Activated naive CD4-positive, alpha-beta T cell treated with anti-CD3 and anti-CD28 coated beads for 36 hours (primary cell): ENCODE measurements at regions not wholly inside any gene's neighbourhood (a gene's known extent, or its start where the extent isn't known, plus 50 kb on each side); places are given as distances from the start of the nearest gene placed in this dataset.

ENCODE experiments used
- CTCF ChIA-PET: fragments of 350-600 bp; sonication (Branson Sonifier 250); formaldehyde crosslinking; loops from one replicate; lab custom pipeline; 2021; ENCODE audit warnings: antibody characterized with exemption; lab: Charles Lee
- DNase-seq: peaks from one replicate; pipeline ENCODE4 v3.0.0-alpha.2; 2020
- H3K27ac Mint-ChIP-seq: one replicate; pipeline ENCODE4 v1.8.0; 2021; ENCODE audit warnings: mild to moderate bottlenecking, mixed read lengths
- H3K27me3 Mint-ChIP-seq: one replicate; pipeline ENCODE4 v1.8.0; 2021; ENCODE audit warnings: low read depth, mixed read lengths
- H3K36me3 Mint-ChIP-seq: one replicate; pipeline ENCODE4 v1.8.0; 2021; ENCODE audit warnings: low read depth, mixed read lengths
- H3K4me1 Mint-ChIP-seq: one replicate; pipeline ENCODE4 v1.8.0; 2021; ENCODE audit warnings: low read depth, mixed read lengths
- H3K4me3 Mint-ChIP-seq: one replicate; pipeline ENCODE4 v1.8.0; 2021; ENCODE audit warnings: mild to moderate bottlenecking, moderate library complexity, mixed read lengths
- H3K9me3 Mint-ChIP-seq: one replicate; pipeline ENCODE4 v1.8.0; 2021; ENCODE audit warnings: mixed read lengths
- intact Hi-C: fragments of 100-400 bp; cut with micrococcal nuclease; formaldehyde crosslinking; loops from one replicate; pipeline ENCODE4 v1.15.1; 2023

- Mint-ChIP-seq H3K27ac (no peak overlapping the region), H3K27me3 (peaks cover 6% of the 10 kb centered on the region), H3K9me3 (no peaks in the 10 kb centered on the region), H3K4me1 (peaks cover 6% of the 10 kb centered on the region), H3K36me3 (no peaks in the 10 kb centered on the region), H3K4me3 (no peak overlapping the region)
- CTCF ChIA-PET: interaction anchor here (0.6 to 1.6 kb wide), 3 partner anchors 16 to 313 kb away, joined by 3 to 7 read pairs (median 7); no protein-coding TSS in a partner anchor
- intact Hi-C loops: loop anchor here (5.0 kb wide), 1 partner anchor 129 kb away; no protein-coding TSS in a partner anchor
- DNase-seq: no peak
These were observed 134.2 kb upstream of the CIBAR2 start for GRCh38 chr16:85246473-85246872.

GRCh38 chr16:85246973-85247372, 134.7 kb upstream of the CIBAR2 start:
- Mint-ChIP-seq H3K27me3 (peaks cover 6% of the 10 kb centered on the region), H3K27ac (no peak overlapping the region), H3K9me3 (no peaks in the 10 kb centered on the region), H3K4me1 (peaks cover 6% of the 10 kb centered on the region), H3K36me3 (no peaks in the 10 kb centered on the region), H3K4me3 (no peak overlapping the region)
- intact Hi-C loops: loop anchor here (5.0 kb wide), 1 partner anchor 130 kb away; no protein-coding TSS in a partner anchor
- no peak for DNase-seq
- CTCF ChIA-PET: interaction anchor here (0.6 kb wide), 1 partner anchor 168 kb away, joined by 3 read pairs; no protein-coding TSS in a partner anchor

GRCh38 chr16:85248342-85248741, 136.1 kb upstream of the CIBAR2 start:
- peaks cover 6% of the 10 kb centered on the region for H3K27me3 Mint-ChIP-seq
- CTCF ChIA-PET: no interaction called here
- intact Hi-C loops: loop anchor here (5.0 kb wide), 1 partner anchor 131 kb away; no protein-coding TSS in a partner anchor
- no peak overlapping the region for H3K27ac Mint-ChIP-seq
- H3K4me3 Mint-ChIP-seq: no peak overlapping the region
- H3K9me3 Mint-ChIP-seq: no peaks in the 10 kb centered on the region
- H3K36me3 Mint-ChIP-seq: no peaks in the 10 kb centered on the region
- H3K4me1 Mint-ChIP-seq: peaks cover 6% of the 10 kb centered on the region
- DNase-seq: no peak

GRCh38 chr16:85248857-85249256, 136.6 kb upstream of the CIBAR2 start:
- CTCF ChIA-PET: no interaction called here
- H3K27me3 Mint-ChIP-seq: peaks cover 5% of the 10 kb centered on the region
- peaks cover 6% of the 10 kb centered on the region for H3K4me1 Mint-ChIP-seq
- H3K27ac Mint-ChIP-seq: no peak overlapping the region
- no peaks in the 10 kb centered on the region for H3K36me3 Mint-ChIP-seq
- no peak for DNase-seq
- H3K4me3 Mint-ChIP-seq: no peak overlapping the region
- intact Hi-C loops: loop anchor here (5.0 kb wide), 1 partner anchor 132 kb away; no protein-coding TSS in a partner anchor
- no peaks in the 10 kb centered on the region for H3K9me3 Mint-ChIP-seq

GRCh38 chr16:85249418-85250146, 137.3 kb upstream of the CIBAR2 start:
- Mint-ChIP-seq H3K36me3 (no peaks in the 10 kb centered on the region), H3K27ac (no peak overlapping the region), H3K4me1 (peaks cover 6% of the 10 kb centered on the region), H3K4me3 (no peak overlapping the region), H3K9me3 (no peaks in the 10 kb centered on the region), H3K27me3 (peaks cover 5% of the 10 kb centered on the region)
- no peak for DNase-seq
- intact Hi-C loops: loop anchor here (5.0 kb wide), 1 partner anchor 132 kb away; no protein-coding TSS in a partner anchor
- CTCF ChIA-PET: no interaction called here

GRCh38 chr16:85250147-85250463, 137.8 kb upstream of the CIBAR2 start:
- Mint-ChIP-seq H3K27me3 (peaks cover 5% of the 10 kb centered on the region), H3K4me3 (no peak overlapping the region), H3K4me1 (peaks cover 6% of the 10 kb centered on the region), H3K36me3 (no peaks in the 10 kb centered on the region), H3K9me3 (no peaks in the 10 kb centered on the region), H3K27ac (no peak overlapping the region)
- no peak for DNase-seq
- intact Hi-C loops: no loop called here
- CTCF ChIA-PET: no interaction called here

GRCh38 chr16:85250609-85251223, 138.4 kb upstream of the CIBAR2 start:
- CTCF ChIA-PET: no interaction called here
- peaks cover under 1% of the 10 kb centered on the region for H3K27me3 Mint-ChIP-seq
- H3K4me3 Mint-ChIP-seq: no peak overlapping the region
- no peaks in the 10 kb centered on the region for H3K36me3 Mint-ChIP-seq
- no peak overlapping the region for H3K27ac Mint-ChIP-seq
- H3K4me1 Mint-ChIP-seq: peaks cover 2% of the 10 kb centered on the region
- DNase-seq: no peak
- H3K9me3 Mint-ChIP-seq: no peaks in the 10 kb centered on the region
- intact Hi-C loops: no loop called here

GRCh38 chr16:85251225-85251760, 139.0 kb upstream of the CIBAR2 start:
- Mint-ChIP-seq H3K27ac (no peak overlapping the region), H3K27me3 (no peaks in the 10 kb centered on the region), H3K4me3 (no peak overlapping the region), H3K9me3 (no peaks in the 10 kb centered on the region), H3K36me3 (no peaks in the 10 kb centered on the region), H3K4me1 (no peaks in the 10 kb centered on the region)
- no peak for DNase-seq
- intact Hi-C loops: no loop called here
- CTCF ChIA-PET: no interaction called here

- no peak for DNase-seq
- H3K27ac Mint-ChIP-seq: no peak overlapping the region
- no peaks in the 10 kb centered on the region for H3K4me1 Mint-ChIP-seq
- CTCF ChIA-PET: interaction anchor here (0.9 to 2.6 kb wide), 5 partner anchors 9 to 137 kb away, joined by 3 to 9 read pairs (median 3); no protein-coding TSS in a partner anchor
- peaks cover 4% of the 10 kb centered on the region for H3K27me3 Mint-ChIP-seq
- intact Hi-C loops: no loop called here
- H3K4me3 Mint-ChIP-seq: no peak overlapping the region
- H3K9me3 Mint-ChIP-seq: no peaks in the 10 kb centered on the region
- H3K36me3 Mint-ChIP-seq: no peaks in the 10 kb centered on the region
These were observed 139.7 kb upstream of the CIBAR2 start for GRCh38 chr16:85252014-85252413.

- Mint-ChIP-seq H3K27me3 (peaks cover 4% of the 10 kb centered on the region), H3K4me1 (no peaks in the 10 kb centered on the region), H3K9me3 (no peaks in the 10 kb centered on the region), H3K36me3 (no peaks in the 10 kb centered on the region), H3K4me3 (no peak overlapping the region), H3K27ac (no peak overlapping the region)
- intact Hi-C loops: no loop called here
- peak; percentile 10 for DNase-seq
- CTCF ChIA-PET: interaction anchor here (0.6 to 2.6 kb wide), 10 partner anchors 10 to 358 kb away, joined by 3 to 9 read pairs (median 4); no protein-coding TSS in a partner anchor
These were observed 140.2 kb upstream of the CIBAR2 start for GRCh38 chr16:85252461-85252860.

- Mint-ChIP-seq H3K4me1 (no peaks in the 10 kb centered on the region), H3K4me3 (no peak overlapping the region), H3K27me3 (peaks cover 4% of the 10 kb centered on the region), H3K36me3 (no peaks in the 10 kb centered on the region), H3K9me3 (no peaks in the 10 kb centered on the region), H3K27ac (no peak overlapping the region)
- intact Hi-C loops: no loop called here
- CTCF ChIA-PET: interaction anchor here (0.6 to 2.6 kb wide), 20 partner anchors 8 to 357 kb away, joined by 3 to 15 read pairs (median 3); no protein-coding TSS in a partner anchor
- DNase-seq: peak; percentile 73
These were observed 141.0 kb upstream of the CIBAR2 start for GRCh38 chr16:85253084-85253941.

- H3K36me3 Mint-ChIP-seq: no peaks in the 10 kb centered on the region
- H3K27ac Mint-ChIP-seq: no peak overlapping the region
- intact Hi-C loops: no loop called here
- CTCF ChIA-PET: interaction anchor here (0.9 to 2.6 kb wide), 10 partner anchors 8 to 139 kb away, joined by 3 to 15 read pairs (median 4); no protein-coding TSS in a partner anchor
- H3K4me1 Mint-ChIP-seq: no peaks in the 10 kb centered on the region
- no peak for DNase-seq
- peaks cover 5% of the 10 kb centered on the region for H3K27me3 Mint-ChIP-seq
- H3K9me3 Mint-ChIP-seq: no peaks in the 10 kb centered on the region
- no peak overlapping the region for H3K4me3 Mint-ChIP-seq
These were observed 141.8 kb upstream of the CIBAR2 start for GRCh38 chr16:85254051-85254450.
